Activated CD4-positive, alpha-beta T cell treated with anti-CD3 and anti-CD28 coated beads, Interleukin-2, amount 50 U/mL, for 24 hours (primary cell): ENCODE measurements at regions not wholly inside any gene's neighbourhood (a gene's known extent, or its start where the extent isn't known, plus 50 kb on each side); places are given as distances from the start of the nearest gene placed in this dataset.
"Not testable (repeated sequence)": the region's sequence is repeated elsewhere in the genome, so short reads cannot be mapped to it uniquely, and the experiment has no call there.

Experiments
- DNase-seq, 2 donors: peaks; one replicate each; pipeline ENCODE4 v3.0.0-alpha.2; 2020; ENCODE audit warnings: low read depth in 1 of 2, low spot score in 1 of 2

- DNase-seq: no peak
Observed at GRCh38 chr18:78429127-78430108, 550.2 kb upstream of the SALL3 start.

DNA sequence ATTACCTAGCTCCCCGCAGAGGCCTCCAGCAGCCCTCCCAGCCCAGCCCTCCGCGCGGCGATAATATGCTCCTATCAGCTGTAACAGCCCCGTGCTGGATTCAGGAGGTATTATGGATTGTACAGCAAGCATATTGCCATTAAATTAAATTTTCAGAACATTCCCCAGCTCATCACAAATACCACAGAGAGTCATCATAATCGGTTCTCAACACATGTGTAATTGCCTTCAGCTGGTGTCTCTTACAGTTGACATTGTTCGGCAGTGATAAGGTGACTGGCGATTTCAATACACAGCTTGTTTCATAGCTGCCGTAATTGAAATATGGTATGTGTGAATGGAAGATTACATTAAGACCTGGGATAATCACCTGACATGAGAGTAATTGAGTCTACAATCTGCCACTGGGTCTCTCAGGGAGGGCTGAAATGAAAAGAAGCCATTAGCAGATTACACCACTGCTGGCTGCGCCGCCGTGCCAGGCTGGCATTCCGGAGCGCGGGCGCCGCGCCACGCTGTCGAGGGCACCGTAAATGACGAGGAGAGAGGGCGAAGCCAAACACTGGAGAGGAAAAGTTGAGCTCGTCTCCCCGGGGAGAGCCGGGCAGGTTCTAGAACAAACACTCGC, 549.4 kb upstream of the SALL3 start:
- DNase-seq: no peak

- DNase-seq: no peak
Observed at GRCh38 chr18:78431606-78432005, 548.0 kb upstream of the SALL3 start.

GRCh38 chr18:78433562-78433961, 546.1 kb upstream of the SALL3 start:
- DNase-seq: no peak

GRCh38 chr18:78436110-78436509, 543.5 kb upstream of the SALL3 start:
- DNase-seq: no peak

- not testable (repeated sequence) for DNase-seq
Observed at GRCh38 chr18:78438235-78438634, 541.4 kb upstream of the SALL3 start.

GRCh38 chr18:78445880-78446279, 533.7 kb upstream of the SALL3 start:
- no peak for DNase-seq

- no peak for DNase-seq
Observed at GRCh38 chr18:78447211-78447610, 532.4 kb upstream of the SALL3 start.

DNA sequence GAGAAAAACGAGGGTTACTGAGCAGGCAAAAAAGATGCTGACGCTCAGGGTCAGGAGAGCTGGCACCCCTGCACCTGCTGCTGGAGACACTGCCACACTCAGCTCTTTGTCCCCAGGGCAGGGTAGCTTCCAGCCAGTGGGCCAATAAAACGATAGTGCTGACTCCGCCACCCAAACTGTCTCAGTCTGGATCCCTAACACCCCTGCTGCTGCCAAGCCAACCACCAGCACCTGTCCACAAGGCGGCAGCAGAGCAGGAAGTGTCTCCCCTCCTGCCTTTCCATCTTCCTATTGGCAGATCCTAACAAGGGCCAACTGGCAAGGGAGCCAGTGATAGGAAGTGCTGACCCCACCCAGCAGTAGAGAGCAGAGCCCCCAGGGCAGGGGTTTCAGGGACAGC, 531.5 kb upstream of the SALL3 start:
- DNase-seq: no peak

- DNase-seq: no peak
Observed at GRCh38 chr18:78448591-78448990, 531.0 kb upstream of the SALL3 start.

- no peak for DNase-seq
Observed at GRCh38 chr18:78454221-78454620, 525.4 kb upstream of the SALL3 start.

- no peak for DNase-seq
Observed at GRCh38 chr18:78455386-78455785, 524.2 kb upstream of the SALL3 start.

- no peak for DNase-seq
Observed at GRCh38 chr18:78457011-78457410, 522.6 kb upstream of the SALL3 start.

DNA sequence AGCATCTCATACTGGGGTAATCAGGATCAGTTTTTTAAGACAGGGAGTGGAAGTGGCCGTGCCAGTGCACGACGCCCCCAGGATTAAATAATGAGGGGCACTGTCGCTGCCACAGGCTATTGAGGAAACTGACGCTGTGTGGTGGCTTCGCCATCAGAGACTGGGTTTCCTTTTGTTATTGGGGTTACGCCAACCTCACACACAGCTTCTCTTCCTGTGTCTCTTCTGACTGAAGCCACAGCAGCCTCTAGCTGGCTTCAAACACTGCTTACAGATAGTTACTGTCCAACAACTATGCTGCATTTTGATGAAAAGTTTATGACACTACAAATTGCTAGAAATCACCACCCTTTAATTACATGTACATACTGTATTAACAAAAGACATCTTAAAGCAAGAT, 521.9 kb upstream of the SALL3 start:
- DNase-seq: no peak

DNA sequence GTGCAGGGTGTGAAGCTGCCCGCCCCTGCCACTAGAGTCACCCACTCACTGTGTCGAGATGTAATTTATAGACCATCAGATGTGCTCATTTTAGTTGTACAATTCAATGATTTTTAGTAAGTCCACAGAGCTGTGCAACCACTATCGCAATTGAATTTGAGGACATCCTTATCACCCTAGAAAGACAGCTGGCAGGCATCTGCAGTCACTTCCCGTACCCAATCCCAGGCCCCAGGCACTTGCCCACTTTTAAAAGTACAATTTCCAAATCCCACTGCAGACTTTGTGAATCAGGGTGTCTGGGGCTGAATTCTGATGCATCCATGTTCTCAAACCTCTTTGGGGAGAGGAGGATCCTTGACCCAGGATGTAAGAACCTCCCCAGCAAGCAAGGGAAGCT, 521.3 kb upstream of the SALL3 start:
- no peak for DNase-seq

DNA sequence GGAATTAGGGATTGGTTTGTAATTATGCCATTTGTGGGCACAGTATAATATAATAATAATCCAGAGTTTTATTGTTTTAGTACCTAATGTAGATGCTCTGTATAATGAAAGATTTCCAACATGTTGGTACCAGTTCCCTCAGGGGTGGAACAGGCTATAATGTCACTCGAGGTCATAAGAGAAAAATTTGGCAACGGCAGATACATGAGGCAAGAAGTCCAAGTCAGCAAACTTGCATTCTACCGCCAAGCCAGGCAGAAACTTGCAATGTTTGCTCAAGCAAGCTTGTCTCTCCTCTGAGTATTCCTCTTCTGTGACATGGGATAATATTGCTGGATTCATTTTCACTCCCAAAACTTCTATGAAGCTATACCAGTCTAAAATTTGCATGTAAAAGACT, 520.0 kb upstream of the SALL3 start:
- DNase-seq: no peak

- no peak for DNase-seq
Observed at GRCh38 chr18:78460558-78460957, 519.1 kb upstream of the SALL3 start.

DNA sequence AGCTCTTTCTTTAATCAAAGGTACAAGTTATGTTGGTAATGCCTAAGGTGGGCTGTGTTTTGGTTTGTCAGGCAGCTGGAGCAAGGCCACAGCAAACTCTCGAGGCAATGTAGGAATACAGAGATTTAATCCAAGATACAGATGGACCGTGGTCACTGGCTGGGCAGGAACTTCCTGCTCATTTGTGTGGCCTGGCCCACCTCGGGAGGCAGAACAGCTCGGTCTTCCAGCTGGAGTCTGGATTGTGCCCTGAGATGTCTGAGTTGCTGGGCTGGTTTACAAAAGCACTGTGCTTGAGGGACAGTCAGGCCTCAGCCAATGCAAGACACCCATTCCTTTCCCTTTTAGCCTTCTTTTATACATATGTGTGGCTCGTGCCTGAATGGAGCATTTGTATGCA, 506.1 kb upstream of the SALL3 start:
- no peak for DNase-seq

DNA sequence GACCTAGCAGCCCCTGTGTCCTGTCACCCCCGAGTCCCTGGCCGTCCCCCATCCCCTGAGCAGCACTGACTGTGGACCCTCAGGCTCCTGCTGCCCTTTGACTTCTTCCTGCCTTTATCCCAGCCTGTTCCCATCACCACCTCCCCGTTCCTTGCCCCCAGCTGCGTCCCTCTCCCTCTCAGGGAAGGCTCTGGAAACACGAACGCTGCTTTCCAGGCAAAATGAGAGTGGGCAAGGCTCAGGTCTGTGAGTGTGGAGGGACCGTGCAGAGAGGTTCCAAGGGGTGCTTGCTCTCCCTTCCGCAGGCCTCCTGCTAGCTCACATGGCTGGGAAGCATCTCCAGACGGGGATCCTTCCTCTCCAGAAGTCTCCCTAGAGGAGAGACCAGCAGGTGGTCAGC, 501.8 kb upstream of the SALL3 start:
- DNase-seq: no peak

DNA sequence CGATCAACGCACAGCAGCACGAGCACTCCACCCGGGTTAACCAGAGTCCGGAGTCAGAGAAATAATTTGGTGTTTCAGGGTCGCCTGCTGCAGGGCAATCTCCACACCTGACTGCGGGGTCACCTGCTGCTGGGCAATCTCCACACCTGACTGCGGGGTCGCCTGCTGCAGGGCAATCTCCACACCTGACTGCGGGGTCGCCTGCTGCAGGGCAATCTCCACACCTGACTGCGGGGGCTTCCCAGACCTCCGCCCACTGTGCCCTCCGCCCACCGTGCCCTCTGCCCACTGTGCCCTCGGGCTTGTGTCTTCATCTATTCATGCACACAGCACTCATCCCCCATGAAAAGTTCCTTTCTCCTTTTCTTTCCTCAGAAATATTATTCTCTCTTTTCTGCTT, 500.2 kb upstream of the SALL3 start:
- DNase-seq: no peak

- DNase-seq: no peak
Observed at GRCh38 chr18:78480262-78481054, 499.2 kb upstream of the SALL3 start.

GRCh38 chr18:78482378-78482777, 497.2 kb upstream of the SALL3 start:
- DNase-seq: no peak
